ENCODE measurements at regions not wholly inside any gene's neighbourhood (a gene's known extent, or its start where the extent isn't known, plus 50 kb on each side); places are given as distances from the start of the nearest gene placed in this dataset.

GRCh38 chr5:176162888-176163287 is 75.3 kb upstream of the SIMC1 start:
- no peak overlapping the region for H3K27ac ChIP-seq (replicated peaks)
- TF ChIP-seq POLR2AphosphoS5 (IDR thresholded peaks at IDR 0.05; ENCODE audit: low read depth) = no peak
- no peak for TF ChIP-seq SPI1 (IDR thresholded peaks at IDR 0.05; ENCODE audit: borderline replicate concordance, low read depth)
- TF ChIP-seq REST (IDR thresholded peaks at IDR 0.05; ENCODE audit: insufficient replicate concordance, low read depth) = no peak
- no peak for TF ChIP-seq CTCF (IDR thresholded peaks at IDR 0.05; ENCODE audit: insufficient read depth, low read length)
- TF ChIP-seq GABPA (IDR thresholded peaks at IDR 0.05; ENCODE audit: low read depth) = no peak
- no peak overlapping the region for H3K4me3 ChIP-seq (replicated peaks; ENCODE audit: insufficient read depth, low read length)
- H3K27me3 ChIP-seq (ENCODE audit: insufficient read depth, poor library complexity, severe bottlenecking) = peaks cover 11% of the 10 kb centered on the region
- DNase-seq (ENCODE audit: low read depth in 1 of 2, low spot score in 1 of 2) = no peak

GRCh38 chr5:176166427-176166826 is 71.8 kb upstream of the SIMC1 start:
- Histone ChIP-seq H3K27ac (replicated peaks) (no peak overlapping the region), H3K27me3 (ENCODE audit: insufficient read depth, poor library complexity, severe bottlenecking) (peaks cover 11% of the 10 kb centered on the region), H3K4me3 (replicated peaks; ENCODE audit: insufficient read depth, low read length) (no peak overlapping the region)
- TF ChIP-seq REST (IDR thresholded peaks at IDR 0.05; ENCODE audit: insufficient replicate concordance, low read depth) = no peak
- no peak for TF ChIP-seq GABPA (IDR thresholded peaks at IDR 0.05; ENCODE audit: low read depth)
- no peak for TF ChIP-seq CTCF (IDR thresholded peaks at IDR 0.05; ENCODE audit: insufficient read depth, low read length)
- TF ChIP-seq POLR2AphosphoS5 (IDR thresholded peaks at IDR 0.05; ENCODE audit: low read depth) = no peak
- TF ChIP-seq SPI1 (IDR thresholded peaks at IDR 0.05; ENCODE audit: borderline replicate concordance, low read depth) = no peak
- no peak for DNase-seq (ENCODE audit: low read depth in 1 of 2, low spot score in 1 of 2)

- no peak for DNase-seq (ENCODE audit: low read depth in 1 of 2, low spot score in 1 of 2)
- Histone ChIP-seq H3K27me3 (ENCODE audit: insufficient read depth, poor library complexity, severe bottlenecking) (peaks cover 11% of the 10 kb centered on the region), H3K27ac (replicated peaks) (no peak overlapping the region), H3K4me3 (replicated peaks; ENCODE audit: insufficient read depth, low read length) (no peak overlapping the region)
- no peak for TF ChIP-seq GABPA (IDR thresholded peaks at IDR 0.05; ENCODE audit: low read depth)
- no peak for TF ChIP-seq POLR2AphosphoS5 (IDR thresholded peaks at IDR 0.05; ENCODE audit: low read depth)
- TF ChIP-seq SPI1 (IDR thresholded peaks at IDR 0.05; ENCODE audit: borderline replicate concordance, low read depth) = no peak
- TF ChIP-seq REST (IDR thresholded peaks at IDR 0.05; ENCODE audit: insufficient replicate concordance, low read depth) = no peak
- no peak for TF ChIP-seq CTCF (IDR thresholded peaks at IDR 0.05; ENCODE audit: insufficient read depth, low read length)
These were observed 70.4 kb upstream of the SIMC1 start for GRCh38 chr5:176167800-176168199.
